GM21528 (cell line): ENCODE measurements at regions not wholly inside any gene's neighbourhood (a gene's known extent, or its start where the extent isn't known, plus 50 kb on each side); places are given as distances from the start of the nearest gene placed in this dataset.

ENCODE experiments used
- ATAC-seq: cut with Tn5 transposase; IDR thresholded peaks from one replicate; pipeline ENCODE4 v1.9.1; 2021; ENCODE audit warnings: mild to moderate bottlenecking, moderate library complexity; ENCODE audit not compliant: unreplicated experiment, low FRiP score

DNA sequence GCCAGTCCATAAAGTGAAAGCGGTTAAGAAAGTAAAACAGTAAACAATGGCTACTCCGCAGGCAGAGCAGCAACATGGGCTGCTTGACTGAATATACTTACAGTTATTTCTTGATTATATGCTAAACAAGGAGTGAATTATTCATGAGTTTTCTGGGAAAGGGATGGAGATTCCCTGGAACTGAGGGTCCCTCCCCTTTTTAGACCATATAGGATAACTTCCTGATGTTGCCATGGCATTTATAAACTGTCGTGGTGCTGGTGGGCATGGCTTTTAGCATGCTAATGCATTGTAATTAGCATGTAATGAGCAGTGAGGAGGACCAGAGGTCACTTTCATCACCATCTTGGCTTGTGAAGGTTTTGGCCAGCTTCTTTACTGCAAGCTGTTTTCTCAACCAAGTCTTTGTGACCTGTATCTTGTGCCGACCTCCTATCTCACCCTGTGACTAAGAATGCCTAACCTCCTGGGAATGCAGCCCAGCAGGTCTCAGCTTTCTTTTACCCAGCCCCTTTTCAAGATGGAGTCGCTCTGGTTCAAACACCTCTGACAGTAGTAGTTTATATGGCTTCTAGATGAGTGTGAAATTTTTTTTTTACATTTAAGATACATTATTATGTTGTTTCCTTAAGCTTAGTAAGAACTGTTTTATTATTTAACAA is 514.8 kb upstream of the TENM3 start:
- no peak for ATAC-seq

DNA sequence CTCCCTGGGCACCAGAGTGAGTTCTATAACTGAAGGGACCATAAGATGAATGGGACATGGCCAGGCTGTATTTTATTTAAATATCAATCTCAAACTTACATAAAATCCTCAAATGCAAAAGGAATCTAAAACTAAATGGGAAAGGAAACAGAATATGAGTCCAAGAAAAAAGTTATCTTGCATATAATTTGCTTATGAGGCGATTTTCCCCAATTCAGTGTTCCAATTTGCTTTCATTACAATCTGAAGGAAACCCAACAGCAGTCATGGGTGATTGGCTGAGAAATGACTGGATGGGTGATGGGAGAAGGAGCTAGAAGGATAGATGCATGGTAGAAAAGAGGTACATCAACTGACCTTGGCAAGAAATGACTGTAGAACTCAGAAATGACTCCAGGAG is 511.3 kb upstream of the TENM3 start:
- ATAC-seq, result no peak

DNA sequence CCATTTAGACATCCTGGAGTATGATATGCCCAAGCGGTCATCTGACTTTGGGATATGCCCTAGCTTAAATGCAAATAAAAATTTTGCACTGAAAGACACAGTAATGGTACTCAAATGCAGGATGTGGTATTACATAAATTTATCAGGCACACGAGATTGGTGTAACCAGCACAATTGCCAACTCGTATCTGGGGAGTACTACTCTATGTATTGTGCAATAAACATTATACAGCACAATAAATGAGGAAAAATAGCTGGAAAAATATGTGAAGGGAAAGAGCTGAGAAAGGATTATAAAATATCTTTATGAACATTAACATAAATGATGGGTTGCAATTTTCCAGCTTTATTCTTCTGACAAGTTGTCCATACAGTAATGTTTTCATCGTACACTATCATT is 505.5 kb upstream of the TENM3 start:
- ATAC-seq, result no peak

DNA sequence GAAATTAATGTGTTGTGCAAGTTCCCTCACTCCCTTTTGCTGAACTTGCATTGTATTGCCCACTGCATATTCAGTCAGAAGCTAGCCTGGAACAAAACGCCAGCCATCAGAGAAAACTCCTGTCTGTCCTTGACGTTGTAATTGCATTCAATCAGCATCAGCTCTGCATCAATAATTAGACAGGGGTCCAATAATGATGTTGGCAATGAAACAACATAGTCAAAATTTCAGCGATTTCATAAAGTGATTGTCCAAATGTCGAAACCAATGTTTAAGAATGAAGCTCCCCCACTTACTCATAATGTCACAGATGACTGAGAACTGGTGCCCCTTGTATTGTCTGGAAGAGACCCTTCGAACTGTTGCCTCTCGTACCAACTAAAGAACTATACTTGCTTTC is 504.2 kb upstream of the TENM3 start:
- no peak for ATAC-seq

DNA sequence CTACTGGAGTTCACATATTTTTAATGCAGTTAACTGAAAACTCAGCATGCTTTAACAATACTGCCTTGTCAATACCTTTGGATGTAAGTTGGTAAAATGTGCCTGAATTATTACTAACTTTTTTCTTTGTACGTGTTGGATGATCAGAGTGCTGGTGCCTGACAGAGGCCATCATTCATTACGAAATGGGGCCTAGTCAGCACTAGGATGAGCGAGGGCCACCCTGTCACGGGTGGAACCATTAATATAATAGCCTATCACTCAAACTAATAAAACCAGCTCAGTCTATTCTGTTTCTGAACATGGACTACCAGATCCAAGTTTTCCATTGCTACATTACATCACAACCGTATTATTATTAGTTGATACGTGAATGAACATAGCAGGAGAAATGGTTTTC is 501.7 kb upstream of the TENM3 start:
- no peak for ATAC-seq

DNA sequence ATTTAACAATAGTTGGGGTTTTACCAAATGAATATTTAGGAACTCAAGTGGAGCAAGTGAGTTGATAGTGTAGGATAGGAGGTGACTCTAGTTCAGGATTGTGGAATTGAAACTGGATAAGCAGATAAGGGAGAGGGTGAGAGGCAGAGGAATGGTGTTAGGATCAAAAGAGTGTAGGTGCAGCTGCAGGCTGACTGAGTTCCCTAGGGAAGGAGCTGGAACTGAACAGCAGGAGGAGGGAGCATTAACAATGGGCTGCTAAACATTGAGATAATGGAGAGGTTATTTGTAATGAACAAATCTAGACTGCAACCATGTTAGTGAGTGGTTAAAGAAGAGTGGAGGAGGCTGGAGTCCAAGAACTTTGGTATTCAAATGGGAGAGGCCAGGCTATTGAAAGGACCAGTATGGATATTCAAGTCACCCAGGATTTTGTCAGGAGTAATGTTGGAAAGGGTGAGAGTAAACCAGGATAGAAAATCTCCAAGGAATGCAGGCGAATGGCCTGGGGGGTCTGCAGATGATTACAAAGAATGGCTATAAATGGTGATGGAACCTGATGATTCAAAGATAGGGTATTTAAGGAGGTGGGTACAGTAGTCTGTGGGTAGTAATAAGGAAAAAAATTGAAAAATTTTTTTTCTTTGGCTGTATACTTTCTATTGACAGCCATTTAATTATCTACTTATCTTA is 497.1 kb upstream of the TENM3 start:
- no peak for ATAC-seq

DNA sequence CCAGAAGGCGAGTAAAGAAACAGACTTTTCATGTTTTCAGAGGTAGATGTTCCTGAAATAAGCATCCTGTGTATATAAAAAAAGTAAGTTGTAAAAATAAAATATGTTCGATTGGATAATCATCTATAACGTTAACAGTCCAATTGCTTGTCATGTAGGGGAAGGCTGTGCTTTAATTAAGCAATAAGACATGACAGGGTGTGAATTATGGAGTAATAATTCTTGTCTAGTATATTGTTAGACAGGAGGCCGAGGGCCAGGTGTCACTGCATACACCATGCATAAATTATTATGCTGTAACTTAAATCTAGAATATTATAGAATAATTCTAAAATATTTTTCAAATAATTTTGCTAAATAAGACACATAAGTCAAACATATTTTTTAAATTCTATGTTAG is 494.6 kb upstream of the TENM3 start:
- no peak for ATAC-seq

DNA sequence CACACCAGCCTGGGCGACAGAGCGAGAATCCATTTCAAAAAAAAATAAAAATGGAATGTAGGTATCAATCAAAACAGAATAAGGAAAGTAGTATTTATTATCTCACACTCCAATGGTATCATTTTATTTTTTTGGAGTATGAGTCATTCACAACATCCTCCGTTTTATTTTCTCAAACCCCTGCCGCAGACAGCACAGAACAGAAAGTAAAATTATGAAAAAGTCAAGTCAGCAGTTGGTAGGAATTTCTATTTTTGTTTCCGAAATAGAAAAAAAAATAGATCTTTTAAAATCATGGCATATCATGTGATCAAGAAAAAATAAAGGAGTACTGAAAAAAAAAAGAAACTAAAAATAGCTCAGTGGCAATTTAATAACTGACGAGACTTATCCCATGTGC is 490.7 kb upstream of the TENM3 start:
- no peak for ATAC-seq

DNA sequence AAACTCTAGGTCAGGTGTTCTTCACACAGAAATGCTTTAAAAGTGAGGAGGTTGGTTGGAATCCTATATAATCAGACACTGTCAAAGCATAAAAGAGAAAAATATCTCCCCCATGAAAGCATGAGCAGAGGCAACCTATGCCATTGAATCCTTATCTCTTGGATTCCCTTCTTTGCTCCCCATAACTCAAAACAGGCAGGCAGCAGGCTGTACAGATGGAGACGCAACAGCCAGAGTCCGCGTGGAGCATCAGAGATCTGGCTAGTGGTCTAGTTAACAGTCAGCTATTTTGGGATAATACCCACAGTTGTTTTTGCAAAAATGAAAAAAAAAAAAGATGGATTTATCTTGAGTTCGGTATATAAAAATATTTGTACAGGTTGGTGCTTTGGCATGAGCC is 490.0 kb upstream of the TENM3 start:
- no peak for ATAC-seq

DNA sequence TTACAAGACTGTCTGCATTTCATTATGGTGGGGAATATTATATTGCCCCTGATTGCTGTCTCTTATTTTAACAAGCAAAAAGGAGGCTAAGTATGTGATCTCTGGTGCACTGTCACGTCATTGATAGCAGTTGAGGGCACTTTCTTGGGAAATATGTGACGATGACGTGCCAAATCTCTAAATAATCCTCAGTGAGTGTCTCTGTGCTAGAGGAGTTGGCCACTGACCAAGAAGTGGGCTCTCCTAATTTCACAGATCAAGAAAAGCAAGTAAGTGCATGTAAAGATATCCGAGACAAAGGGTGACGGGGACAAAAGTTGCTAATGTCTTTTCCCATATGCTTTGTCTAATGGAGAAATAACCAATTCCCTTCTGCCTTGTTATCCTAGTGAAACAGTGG is 487.4 kb upstream of the TENM3 start:
- ATAC-seq, result no peak

DNA sequence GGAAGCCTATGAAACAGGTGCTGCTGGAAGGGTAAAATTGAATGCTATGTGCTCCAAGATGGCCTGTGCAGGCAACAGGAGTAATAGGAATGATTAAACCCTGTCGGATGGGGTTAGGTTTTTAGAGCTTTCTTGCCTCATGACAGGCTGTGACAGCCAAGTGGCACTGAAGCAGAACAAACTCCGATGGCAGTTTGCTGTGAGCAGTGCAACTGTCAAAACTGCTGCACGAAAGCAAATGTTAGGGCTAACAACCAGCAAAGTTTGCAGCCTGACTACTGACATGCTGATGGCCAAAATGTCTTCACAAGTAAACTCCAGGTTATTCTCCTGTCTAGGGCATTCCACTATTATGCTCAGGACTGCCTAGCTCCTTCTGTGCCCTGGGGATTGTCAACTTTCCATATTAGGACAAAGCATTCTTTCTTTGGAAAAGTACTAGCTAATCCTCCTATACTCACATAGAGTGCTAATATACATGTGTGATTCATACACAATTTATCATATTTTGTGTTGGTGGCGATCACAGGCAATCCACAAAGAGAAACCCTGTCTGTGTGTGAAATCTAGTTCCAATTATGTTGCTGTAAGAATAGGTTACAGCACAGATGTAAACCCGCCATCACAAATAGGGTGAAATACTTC is 486.6 kb upstream of the TENM3 start:
- no peak for ATAC-seq

DNA sequence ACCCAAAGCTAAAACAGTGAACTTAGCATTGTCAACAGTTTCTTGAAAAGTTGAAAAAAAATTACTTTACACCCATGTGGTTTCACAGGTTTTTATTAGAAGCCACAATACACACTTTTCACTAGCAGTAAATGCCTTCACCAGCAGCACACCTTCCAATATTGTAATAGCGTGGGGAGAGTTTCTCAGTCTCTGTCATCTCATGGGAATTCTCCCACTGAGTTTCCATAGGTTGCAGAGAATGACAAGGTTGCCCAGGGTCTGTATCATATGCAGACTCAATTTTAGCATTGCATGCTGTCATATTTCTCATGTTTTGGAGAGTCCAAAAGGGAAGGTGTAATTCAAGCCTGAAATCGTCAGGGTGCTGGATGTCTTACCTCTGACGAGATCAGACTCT is 486.1 kb upstream of the TENM3 start:
- no peak for ATAC-seq

DNA sequence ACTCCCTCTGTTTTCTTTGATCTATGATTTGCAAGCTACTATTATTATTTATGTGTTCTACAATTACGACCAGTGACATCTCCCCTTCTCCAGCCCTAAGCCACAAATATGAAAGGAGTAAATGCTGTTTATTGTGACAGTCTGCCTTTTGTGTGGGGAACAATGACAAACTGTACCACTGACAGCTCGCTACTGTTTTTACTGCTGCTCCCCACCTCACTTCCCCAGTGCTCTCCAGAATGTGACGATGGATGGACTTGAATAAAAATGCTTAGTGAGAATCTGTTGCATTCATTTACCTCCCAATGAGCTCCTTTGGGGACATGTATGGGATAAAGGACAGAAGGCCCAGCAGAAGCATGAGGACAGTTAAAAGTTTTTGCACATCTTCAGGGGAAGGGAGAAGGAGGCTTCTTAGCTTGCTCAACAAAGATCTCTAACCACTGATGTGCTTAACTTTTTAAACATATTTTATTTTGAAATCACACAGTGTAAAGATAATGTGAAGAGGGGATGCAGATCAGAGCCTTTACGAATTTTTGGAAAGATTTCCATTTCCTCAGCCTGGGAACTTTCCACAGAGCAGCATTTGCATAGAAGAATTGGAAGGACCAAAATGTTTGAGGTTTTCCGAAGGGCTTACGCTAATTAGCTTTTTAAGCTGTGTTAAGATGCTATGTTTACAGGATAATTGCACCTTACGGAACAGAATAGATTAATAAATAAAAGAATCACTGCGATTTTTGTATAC is 485.1 kb upstream of the TENM3 start:
- no peak for ATAC-seq

DNA sequence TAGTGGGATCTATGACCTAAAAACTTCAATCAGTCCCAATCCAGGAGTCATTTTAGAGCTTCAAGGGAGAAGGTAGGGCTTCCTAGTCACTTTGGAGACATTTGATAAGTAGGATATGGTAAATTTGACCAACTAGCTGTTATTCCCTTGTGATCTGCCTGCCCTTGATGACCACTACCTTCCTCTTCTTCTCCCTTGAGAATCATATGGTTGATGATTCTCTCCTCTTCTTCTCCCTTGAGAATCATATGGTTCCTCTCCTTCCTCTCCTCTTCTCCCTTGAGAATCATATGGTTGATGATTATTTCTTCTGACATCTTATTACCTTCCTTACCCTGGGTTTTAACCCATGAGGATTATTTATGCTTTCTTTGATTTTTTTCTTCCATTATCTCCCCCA is 482.6 kb upstream of the TENM3 start:
- no peak for ATAC-seq

DNA sequence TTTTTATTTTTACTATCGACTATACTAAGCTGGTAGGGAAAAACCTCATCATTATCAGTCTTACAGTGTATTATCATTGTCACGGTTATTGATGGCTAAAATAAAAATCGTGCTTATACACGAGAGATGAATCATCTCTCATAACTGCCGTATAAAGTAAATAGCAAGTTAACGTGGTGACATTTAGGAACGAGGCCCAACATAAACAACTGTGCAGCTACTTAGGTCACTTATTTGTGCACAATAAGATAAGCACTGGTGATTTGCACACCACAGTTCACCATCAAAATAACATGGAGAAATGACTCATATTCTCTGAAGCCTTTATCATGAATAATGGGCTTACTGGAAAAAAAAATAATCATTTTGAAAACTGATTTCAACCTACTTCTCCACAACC is 482.0 kb upstream of the TENM3 start:
- ATAC-seq, result no peak

DNA sequence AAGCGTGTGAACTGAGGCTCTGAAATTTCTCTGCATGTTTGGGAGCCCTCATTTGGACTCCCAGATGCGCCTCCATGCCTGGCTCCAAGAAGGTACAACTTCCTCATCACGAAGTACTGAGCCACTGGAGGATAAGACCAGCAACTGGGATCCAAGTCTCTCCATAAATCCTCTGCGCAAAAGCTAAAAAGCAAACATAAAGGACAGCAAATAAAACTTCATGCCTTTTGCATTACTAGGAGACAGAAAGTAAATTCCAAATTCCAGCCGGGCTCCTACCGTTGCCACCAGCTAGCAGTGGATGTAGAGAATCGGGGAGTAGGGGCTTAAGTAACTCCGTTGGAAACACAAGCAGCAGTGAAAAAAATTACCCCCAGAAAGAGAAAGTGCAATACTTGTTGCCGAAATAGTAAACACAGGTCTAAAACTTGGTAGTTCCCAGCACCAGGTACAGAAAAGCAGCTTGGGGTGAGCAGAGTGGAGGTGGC is 477.1 kb upstream of the TENM3 start:
- no peak for ATAC-seq

DNA sequence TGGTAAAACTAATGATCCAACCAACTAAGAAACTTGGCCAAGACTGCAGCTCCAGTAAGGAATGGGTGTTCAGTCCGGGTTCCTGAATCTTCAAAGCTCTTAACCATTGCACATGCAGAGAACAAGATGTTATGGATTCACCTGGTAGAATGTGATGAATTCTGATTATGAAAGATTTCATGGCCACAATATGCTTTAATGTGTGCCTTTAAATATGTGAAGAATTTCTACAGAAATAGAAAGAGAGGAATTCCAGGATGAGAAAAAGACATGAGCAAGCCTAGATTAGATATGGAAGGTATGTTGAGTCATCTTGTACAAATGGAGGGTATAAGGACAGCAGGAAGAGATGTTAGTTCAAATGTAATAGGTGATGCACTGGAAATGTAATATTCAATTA is 472.2 kb upstream of the TENM3 start:
- no peak for ATAC-seq

DNA sequence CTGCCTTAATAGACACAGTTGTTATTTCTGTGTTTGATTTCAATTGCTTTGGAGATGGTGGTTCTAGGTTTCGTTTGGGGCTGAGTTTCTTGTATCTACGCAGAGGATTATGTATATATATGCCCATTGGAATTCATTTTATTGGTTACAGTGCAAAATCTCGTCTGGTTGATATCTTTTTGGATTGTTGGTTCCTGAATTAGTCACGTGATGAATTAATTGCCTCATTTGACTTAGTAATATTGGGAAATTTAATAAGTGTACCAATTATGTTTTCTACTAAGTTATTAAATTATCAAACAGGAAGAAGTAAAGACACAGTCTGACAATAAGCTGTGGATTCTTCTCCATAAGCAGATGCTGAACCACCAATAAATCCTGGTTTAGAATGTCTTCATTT is 467.9 kb upstream of the TENM3 start:
- ATAC-seq, result no peak

DNA sequence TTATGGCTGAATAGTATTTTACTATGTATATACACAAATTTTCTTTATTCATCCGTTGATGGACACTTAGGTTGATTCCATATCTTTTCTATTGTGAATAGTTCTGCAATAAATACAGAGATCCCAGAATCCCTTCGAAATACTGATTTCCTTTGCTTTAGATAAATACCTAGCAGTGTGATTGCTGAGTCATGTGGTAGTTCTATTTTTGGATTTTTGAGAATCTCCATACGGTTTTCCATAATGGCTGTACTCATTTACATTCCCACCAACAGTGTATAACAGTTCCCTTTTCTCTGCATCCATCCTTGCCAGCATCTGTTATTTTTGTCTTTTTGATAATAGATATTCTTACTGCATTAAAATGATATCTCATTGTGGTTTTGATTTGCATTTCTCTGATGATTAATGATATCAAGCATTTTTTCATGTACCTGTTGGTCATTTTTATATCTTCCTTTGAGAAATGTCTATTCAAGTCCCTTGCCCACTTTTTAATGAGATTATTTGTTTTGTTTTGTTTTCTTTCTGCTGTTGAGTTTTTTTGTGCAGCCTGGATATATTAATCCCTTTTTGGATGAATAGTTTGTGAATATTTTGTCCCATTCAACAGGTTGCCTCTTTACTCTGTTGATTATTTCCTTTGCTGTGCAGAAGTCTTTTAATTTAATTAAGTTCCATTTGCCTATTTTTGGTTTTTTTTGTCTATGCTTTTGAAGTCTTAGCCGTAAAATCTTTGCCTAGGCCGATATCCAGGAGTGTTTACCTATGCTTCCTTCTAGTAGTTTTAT is 466.7 kb upstream of the TENM3 start:
- ATAC-seq, result no peak

DNA sequence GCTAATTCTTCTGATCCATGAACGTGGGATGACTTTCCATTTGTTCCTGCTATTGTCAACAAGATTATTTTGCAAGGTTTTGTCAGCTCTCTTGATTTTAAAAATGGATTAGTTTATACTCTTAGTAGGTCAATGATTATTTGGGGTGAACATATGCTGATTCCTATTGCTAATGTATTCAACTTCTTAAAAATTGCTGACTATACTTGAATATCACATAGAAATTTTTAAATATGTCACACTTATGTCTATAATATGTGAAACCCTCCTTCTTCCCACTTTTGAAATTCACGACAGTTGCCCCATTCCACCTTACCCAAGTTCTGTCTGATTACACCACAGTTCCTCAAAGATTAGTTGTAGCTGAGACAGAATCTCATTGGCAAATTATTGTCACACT is 465.7 kb upstream of the TENM3 start:
- ATAC-seq, result no peak
